HCT116 (cell line): ENCODE measurements at regions not wholly inside any gene's neighbourhood (a gene's known extent, or its start where the extent isn't known, plus 50 kb on each side); places are given as distances from the start of the nearest gene placed in this dataset.

ENCODE experiments used
- ATF3 ChIP-seq: IDR thresholded peaks from 2 replicates; pipeline ENCODE4 v1.6.1; 2012
- CEBPB ChIP-seq: IDR thresholded peaks from 2 replicates; pipeline ENCODE4 v1.6.1; 2012; ENCODE audit warnings: low read depth
- CTCF ChIP-seq, 3 experiments: fragments of 200-600 bp in 1 of 3; sonication (generic) in 1 of 3; IDR thresholded peaks in 2 of 3; conservative IDR thresholded peaks in 1 of 3; 2 replicates each; pipeline ENCODE4 v1.5.1; 2012 to 2017; ENCODE audit warnings: low read depth in 2 of 3, low read length in 2 of 3, antibody characterized with exemption in 1 of 3, borderline replicate concordance in 1 of 3, control low read depth in 1 of 3, mild to moderate bottlenecking in 1 of 3, mixed read lengths in 1 of 3, mixed run types in 1 of 3, moderate library complexity in 1 of 3; ENCODE audit not compliant: insufficient read depth in 1 of 3
- EZH2 ChIP-seq: fragments of 200-600 bp; sonication (generic); IDR thresholded peaks from 2 replicates; pipeline ENCODE4 v1.6.1; 2017; ENCODE audit warnings: antibody characterized with exemption, mixed run types
- FOSL1 ChIP-seq: IDR thresholded peaks from 2 replicates; pipeline ENCODE4 v1.6.1; 2012; ENCODE audit warnings: low read depth
- JUND ChIP-seq: IDR thresholded peaks from 2 replicates; pipeline ENCODE4 v1.6.1; 2012
- POLR2A ChIP-seq: IDR thresholded peaks from 2 replicates; pipeline ENCODE4 v1.7.0; 2011; ENCODE audit warnings: borderline replicate concordance; ENCODE audit not compliant: insufficient read depth, insufficient read length; ENCODE audit errors: extremely low read depth
- POLR2AphosphoS5 ChIP-seq: IDR thresholded peaks from 2 replicates; pipeline ENCODE4 v1.6.1; 2011; ENCODE audit warnings: mild to moderate bottlenecking, low read depth, low read length, moderate library complexity
- RAD21 ChIP-seq: IDR thresholded peaks from 2 replicates; pipeline ENCODE4 v1.6.1; 2012; ENCODE audit warnings: low read depth, mild to moderate bottlenecking
- SP1 ChIP-seq: IDR thresholded peaks from 2 replicates; pipeline ENCODE4 v1.6.1; 2012; ENCODE audit warnings: low read depth
- TF ChIP-seq, protein P1 (sequence below): IDR thresholded peaks from 2 replicates; pipeline ENCODE4 v1.6.1; 2012; ENCODE audit warnings: low read depth
- TF ChIP-seq, protein P2 (sequence below): IDR thresholded peaks from 2 replicates; pipeline ENCODE4 v1.6.1; 2011; ENCODE audit warnings: mild to moderate bottlenecking, low read length, moderate library complexity; ENCODE audit not compliant: insufficient replicate concordance; ENCODE audit errors: extremely low read depth

DNA sequence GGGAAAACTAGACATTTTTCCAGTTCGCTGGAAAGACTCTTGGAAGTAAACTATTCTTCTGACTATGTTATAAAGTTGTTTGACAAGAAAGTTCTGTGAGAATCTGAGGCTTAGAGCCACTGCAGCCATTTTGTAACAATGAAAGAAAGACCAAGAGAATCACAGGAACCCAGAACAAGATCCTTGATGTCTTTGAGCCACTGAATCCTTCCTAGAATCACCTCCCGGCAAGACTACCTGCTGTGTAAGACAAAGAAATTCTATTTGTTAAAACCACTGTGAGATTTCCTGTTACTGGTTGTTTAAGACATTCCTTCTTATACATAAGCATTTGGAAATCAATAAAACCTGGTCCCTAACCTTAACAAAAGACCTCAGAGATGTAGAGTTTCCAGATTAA lies 175.7 kb upstream of the RASGEF1B start:
- no peak for TF ChIP-seq CTCF (IDR thresholded peaks at IDR 0.05 in 2 of 3, conservative IDR thresholded peaks at IDR 0.05 in 1 of 3; ENCODE audit: borderline replicate concordance in 1 of 3, insufficient read depth in 1 of 3, low read depth in 2 of 3, low read length in 2 of 3)
- TF ChIP-seq, protein P1, sequence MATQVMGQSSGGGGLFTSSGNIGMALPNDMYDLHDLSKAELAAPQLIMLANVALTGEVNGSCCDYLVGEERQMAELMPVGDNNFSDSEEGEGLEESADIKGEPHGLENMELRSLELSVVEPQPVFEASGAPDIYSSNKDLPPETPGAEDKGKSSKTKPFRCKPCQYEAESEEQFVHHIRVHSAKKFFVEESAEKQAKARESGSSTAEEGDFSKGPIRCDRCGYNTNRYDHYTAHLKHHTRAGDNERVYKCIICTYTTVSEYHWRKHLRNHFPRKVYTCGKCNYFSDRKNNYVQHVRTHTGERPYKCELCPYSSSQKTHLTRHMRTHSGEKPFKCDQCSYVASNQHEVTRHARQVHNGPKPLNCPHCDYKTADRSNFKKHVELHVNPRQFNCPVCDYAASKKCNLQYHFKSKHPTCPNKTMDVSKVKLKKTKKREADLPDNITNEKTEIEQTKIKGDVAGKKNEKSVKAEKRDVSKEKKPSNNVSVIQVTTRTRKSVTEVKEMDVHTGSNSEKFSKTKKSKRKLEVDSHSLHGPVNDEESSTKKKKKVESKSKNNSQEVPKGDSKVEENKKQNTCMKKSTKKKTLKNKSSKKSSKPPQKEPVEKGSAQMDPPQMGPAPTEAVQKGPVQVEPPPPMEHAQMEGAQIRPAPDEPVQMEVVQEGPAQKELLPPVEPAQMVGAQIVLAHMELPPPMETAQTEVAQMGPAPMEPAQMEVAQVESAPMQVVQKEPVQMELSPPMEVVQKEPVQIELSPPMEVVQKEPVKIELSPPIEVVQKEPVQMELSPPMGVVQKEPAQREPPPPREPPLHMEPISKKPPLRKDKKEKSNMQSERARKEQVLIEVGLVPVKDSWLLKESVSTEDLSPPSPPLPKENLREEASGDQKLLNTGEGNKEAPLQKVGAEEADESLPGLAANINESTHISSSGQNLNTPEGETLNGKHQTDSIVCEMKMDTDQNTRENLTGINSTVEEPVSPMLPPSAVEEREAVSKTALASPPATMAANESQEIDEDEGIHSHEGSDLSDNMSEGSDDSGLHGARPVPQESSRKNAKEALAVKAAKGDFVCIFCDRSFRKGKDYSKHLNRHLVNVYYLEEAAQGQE: no peak
- no peak for TF ChIP-seq SP1
- TF ChIP-seq EZH2: no peak
- no peak for TF ChIP-seq RAD21
- TF ChIP-seq, protein P2, sequence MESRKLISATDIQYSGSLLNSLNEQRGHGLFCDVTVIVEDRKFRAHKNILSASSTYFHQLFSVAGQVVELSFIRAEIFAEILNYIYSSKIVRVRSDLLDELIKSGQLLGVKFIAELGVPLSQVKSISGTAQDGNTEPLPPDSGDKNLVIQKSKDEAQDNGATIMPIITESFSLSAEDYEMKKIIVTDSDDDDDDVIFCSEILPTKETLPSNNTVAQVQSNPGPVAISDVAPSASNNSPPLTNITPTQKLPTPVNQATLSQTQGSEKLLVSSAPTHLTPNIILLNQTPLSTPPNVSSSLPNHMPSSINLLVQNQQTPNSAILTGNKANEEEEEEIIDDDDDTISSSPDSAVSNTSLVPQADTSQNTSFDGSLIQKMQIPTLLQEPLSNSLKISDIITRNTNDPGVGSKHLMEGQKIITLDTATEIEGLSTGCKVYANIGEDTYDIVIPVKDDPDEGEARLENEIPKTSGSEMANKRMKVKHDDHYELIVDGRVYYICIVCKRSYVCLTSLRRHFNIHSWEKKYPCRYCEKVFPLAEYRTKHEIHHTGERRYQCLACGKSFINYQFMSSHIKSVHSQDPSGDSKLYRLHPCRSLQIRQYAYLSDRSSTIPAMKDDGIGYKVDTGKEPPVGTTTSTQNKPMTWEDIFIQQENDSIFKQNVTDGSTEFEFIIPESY: no peak
- TF ChIP-seq POLR2A: no peak
- no peak for TF ChIP-seq ATF3
- TF ChIP-seq JUND: no peak
- TF ChIP-seq CEBPB: no peak
- no peak for TF ChIP-seq FOSL1
- no peak for TF ChIP-seq POLR2AphosphoS5
